ENCODE measurements at regions not wholly inside any gene's neighbourhood (a gene's known extent, or its start where the extent isn't known, plus 50 kb on each side); places are given as distances from the start of the nearest gene placed in this dataset.

- no peak for TF ChIP-seq POLR2A (IDR thresholded peaks at IDR 0.05)
- TF ChIP-seq CTCF (IDR thresholded peaks at IDR 0.05): no peak
Observed at GRCh38 chr7:119692541-119692940, 580.4 kb upstream of the KCND2 start.

Data from heart left ventricle (tissue), 13 donors.